ENCODE measurements at regions not wholly inside any gene's neighbourhood (a gene's known extent, or its start where the extent isn't known, plus 50 kb on each side); places are given as distances from the start of the nearest gene placed in this dataset.

GRCh38 chr14:98510392-98510791 lies 761.6 kb downstream of the BCL11B start:
- H3K9ac ChIP-seq (ENCODE audit: low read depth in 1 of 2, low read length in 2 of 2): no peak overlapping the region
- H3K9me3 ChIP-seq (ENCODE audit: control insufficient read depth in 2 of 2, low read length in 2 of 2): no peaks in the 10 kb centered on the region
- no peak overlapping the region for H3K4me3 ChIP-seq (ENCODE audit: low read length in 2 of 2)
- H3K4me1 ChIP-seq (ENCODE audit: control insufficient read depth in 2 of 2, insufficient read depth in 2 of 2, low read length in 2 of 2): no peaks in the 10 kb centered on the region
- H3K27ac ChIP-seq (ENCODE audit: low read depth in 2 of 2, low read length in 2 of 2): no peak overlapping the region
- H3K36me3 ChIP-seq (ENCODE audit: control insufficient read depth in 2 of 2, insufficient read depth in 2 of 2, low read length in 2 of 2): no peaks in the 10 kb centered on the region
- H3K27me3 ChIP-seq (ENCODE audit: control insufficient read depth in 2 of 2, insufficient read depth in 2 of 2, low read length in 2 of 2): no peaks in the 10 kb centered on the region

GRCh38 chr14:98512501-98513251 lies 759.3 kb downstream of the BCL11B start:
- H3K27ac ChIP-seq (ENCODE audit: low read depth in 2 of 2, low read length in 2 of 2): no peak overlapping the region
- H3K9me3 ChIP-seq (ENCODE audit: control insufficient read depth in 2 of 2, low read length in 2 of 2): no peaks in the 10 kb centered on the region
- no peak overlapping the region for H3K4me3 ChIP-seq (ENCODE audit: low read length in 2 of 2)
- H3K36me3 ChIP-seq (ENCODE audit: control insufficient read depth in 2 of 2, insufficient read depth in 2 of 2, low read length in 2 of 2): no peaks in the 10 kb centered on the region
- H3K4me1 ChIP-seq (ENCODE audit: control insufficient read depth in 2 of 2, insufficient read depth in 2 of 2, low read length in 2 of 2): no peaks in the 10 kb centered on the region
- no peak overlapping the region for H3K9ac ChIP-seq (ENCODE audit: low read depth in 1 of 2, low read length in 2 of 2)
- no peaks in the 10 kb centered on the region for H3K27me3 ChIP-seq (ENCODE audit: control insufficient read depth in 2 of 2, insufficient read depth in 2 of 2, low read length in 2 of 2)

- Histone ChIP-seq H3K27ac (ENCODE audit: low read depth in 2 of 2, low read length in 2 of 2) (no peak overlapping the region), H3K27me3 (ENCODE audit: control insufficient read depth in 2 of 2, insufficient read depth in 2 of 2, low read length in 2 of 2) (no peaks in the 10 kb centered on the region), H3K4me3 (ENCODE audit: low read length in 2 of 2) (no peak overlapping the region), H3K9me3 (ENCODE audit: control insufficient read depth in 2 of 2, low read length in 2 of 2) (no peaks in the 10 kb centered on the region), H3K4me1 (ENCODE audit: control insufficient read depth in 2 of 2, insufficient read depth in 2 of 2, low read length in 2 of 2) (no peaks in the 10 kb centered on the region), H3K9ac (ENCODE audit: low read depth in 1 of 2, low read length in 2 of 2) (no peak overlapping the region), H3K36me3 (ENCODE audit: control insufficient read depth in 2 of 2, insufficient read depth in 2 of 2, low read length in 2 of 2) (no peaks in the 10 kb centered on the region)
Measured at GRCh38 chr14:98513558-98513957, 758.4 kb downstream of the BCL11B start.

- no peak overlapping the region for H3K4me3 ChIP-seq (ENCODE audit: low read length in 2 of 2)
- no peak overlapping the region for H3K9ac ChIP-seq (ENCODE audit: low read depth in 1 of 2, low read length in 2 of 2)
- H3K4me1 ChIP-seq (ENCODE audit: control insufficient read depth in 2 of 2, insufficient read depth in 2 of 2, low read length in 2 of 2): no peaks in the 10 kb centered on the region
- no peaks in the 10 kb centered on the region for H3K27me3 ChIP-seq (ENCODE audit: control insufficient read depth in 2 of 2, insufficient read depth in 2 of 2, low read length in 2 of 2)
- no peaks in the 10 kb centered on the region for H3K9me3 ChIP-seq (ENCODE audit: control insufficient read depth in 2 of 2, low read length in 2 of 2)
- H3K36me3 ChIP-seq (ENCODE audit: control insufficient read depth in 2 of 2, insufficient read depth in 2 of 2, low read length in 2 of 2): no peaks in the 10 kb centered on the region
- H3K27ac ChIP-seq (ENCODE audit: low read depth in 2 of 2, low read length in 2 of 2): no peak overlapping the region
Measured at GRCh38 chr14:98514016-98514415, 758.0 kb downstream of the BCL11B start.

GRCh38 chr14:98536256-98536655 lies 735.7 kb downstream of the BCL11B start:
- H3K4me3 ChIP-seq (ENCODE audit: low read length in 2 of 2): no peak overlapping the region
- H3K4me1 ChIP-seq (ENCODE audit: control insufficient read depth in 2 of 2, insufficient read depth in 2 of 2, low read length in 2 of 2): no peaks in the 10 kb centered on the region
- no peak overlapping the region for H3K27ac ChIP-seq (ENCODE audit: low read depth in 2 of 2, low read length in 2 of 2)
- H3K27me3 ChIP-seq (ENCODE audit: control insufficient read depth in 2 of 2, insufficient read depth in 2 of 2, low read length in 2 of 2): no peaks in the 10 kb centered on the region
- no peaks in the 10 kb centered on the region for H3K36me3 ChIP-seq (ENCODE audit: control insufficient read depth in 2 of 2, insufficient read depth in 2 of 2, low read length in 2 of 2)
- H3K9ac ChIP-seq (ENCODE audit: low read depth in 1 of 2, low read length in 2 of 2): no peak overlapping the region
- H3K9me3 ChIP-seq (ENCODE audit: control insufficient read depth in 2 of 2, low read length in 2 of 2): no peaks in the 10 kb centered on the region

- H3K9ac ChIP-seq (ENCODE audit: low read depth in 1 of 2, low read length in 2 of 2): no peak overlapping the region
- no peaks in the 10 kb centered on the region for H3K4me1 ChIP-seq (ENCODE audit: control insufficient read depth in 2 of 2, insufficient read depth in 2 of 2, low read length in 2 of 2)
- no peaks in the 10 kb centered on the region for H3K27me3 ChIP-seq (ENCODE audit: control insufficient read depth in 2 of 2, insufficient read depth in 2 of 2, low read length in 2 of 2)
- no peak overlapping the region for H3K4me3 ChIP-seq (ENCODE audit: low read length in 2 of 2)
- H3K9me3 ChIP-seq (ENCODE audit: control insufficient read depth in 2 of 2, low read length in 2 of 2): no peaks in the 10 kb centered on the region
- no peaks in the 10 kb centered on the region for H3K36me3 ChIP-seq (ENCODE audit: control insufficient read depth in 2 of 2, insufficient read depth in 2 of 2, low read length in 2 of 2)
- H3K27ac ChIP-seq (ENCODE audit: low read depth in 2 of 2, low read length in 2 of 2): no peak overlapping the region
Measured at GRCh38 chr14:98542316-98542715, 729.7 kb downstream of the BCL11B start.

- Histone ChIP-seq H3K27ac (ENCODE audit: low read depth in 2 of 2, low read length in 2 of 2) (no peak overlapping the region), H3K9ac (ENCODE audit: low read depth in 1 of 2, low read length in 2 of 2) (no peak overlapping the region), H3K4me1 (ENCODE audit: control insufficient read depth in 2 of 2, insufficient read depth in 2 of 2, low read length in 2 of 2) (no peaks in the 10 kb centered on the region), H3K27me3 (ENCODE audit: control insufficient read depth in 2 of 2, insufficient read depth in 2 of 2, low read length in 2 of 2) (no peaks in the 10 kb centered on the region), H3K4me3 (ENCODE audit: low read length in 2 of 2) (no peak overlapping the region), H3K36me3 (ENCODE audit: control insufficient read depth in 2 of 2, insufficient read depth in 2 of 2, low read length in 2 of 2) (no peaks in the 10 kb centered on the region), H3K9me3 (ENCODE audit: control insufficient read depth in 2 of 2, low read length in 2 of 2) (no peaks in the 10 kb centered on the region)
Measured at GRCh38 chr14:98543074-98543473, 728.9 kb downstream of the BCL11B start.

GRCh38 chr14:98544174-98544573 lies 727.8 kb downstream of the BCL11B start:
- Histone ChIP-seq H3K9me3 (ENCODE audit: control insufficient read depth in 2 of 2, low read length in 2 of 2) (no peaks in the 10 kb centered on the region), H3K27me3 (ENCODE audit: control insufficient read depth in 2 of 2, insufficient read depth in 2 of 2, low read length in 2 of 2) (no peaks in the 10 kb centered on the region), H3K4me3 (ENCODE audit: low read length in 2 of 2) (no peak overlapping the region), H3K4me1 (ENCODE audit: control insufficient read depth in 2 of 2, insufficient read depth in 2 of 2, low read length in 2 of 2) (no peaks in the 10 kb centered on the region), H3K36me3 (ENCODE audit: control insufficient read depth in 2 of 2, insufficient read depth in 2 of 2, low read length in 2 of 2) (no peaks in the 10 kb centered on the region), H3K9ac (ENCODE audit: low read depth in 1 of 2, low read length in 2 of 2) (no peak overlapping the region), H3K27ac (ENCODE audit: low read depth in 2 of 2, low read length in 2 of 2) (no peak overlapping the region)

- Histone ChIP-seq H3K27ac (ENCODE audit: low read depth in 2 of 2, low read length in 2 of 2) (no peak overlapping the region), H3K4me1 (ENCODE audit: control insufficient read depth in 2 of 2, insufficient read depth in 2 of 2, low read length in 2 of 2) (no peaks in the 10 kb centered on the region), H3K36me3 (ENCODE audit: control insufficient read depth in 2 of 2, insufficient read depth in 2 of 2, low read length in 2 of 2) (no peaks in the 10 kb centered on the region), H3K9me3 (ENCODE audit: control insufficient read depth in 2 of 2, low read length in 2 of 2) (no peaks in the 10 kb centered on the region), H3K27me3 (ENCODE audit: control insufficient read depth in 2 of 2, insufficient read depth in 2 of 2, low read length in 2 of 2) (no peaks in the 10 kb centered on the region), H3K9ac (ENCODE audit: low read depth in 1 of 2, low read length in 2 of 2) (no peak overlapping the region), H3K4me3 (ENCODE audit: low read length in 2 of 2) (no peak overlapping the region)
Measured at GRCh38 chr14:98545181-98545580, 726.8 kb downstream of the BCL11B start.

- Histone ChIP-seq H3K4me3 (ENCODE audit: low read length in 2 of 2) (no peak overlapping the region), H3K27ac (ENCODE audit: low read depth in 2 of 2, low read length in 2 of 2) (no peak overlapping the region), H3K36me3 (ENCODE audit: control insufficient read depth in 2 of 2, insufficient read depth in 2 of 2, low read length in 2 of 2) (no peaks in the 10 kb centered on the region), H3K27me3 (ENCODE audit: control insufficient read depth in 2 of 2, insufficient read depth in 2 of 2, low read length in 2 of 2) (no peaks in the 10 kb centered on the region), H3K9ac (ENCODE audit: low read depth in 1 of 2, low read length in 2 of 2) (no peak overlapping the region), H3K4me1 (ENCODE audit: control insufficient read depth in 2 of 2, insufficient read depth in 2 of 2, low read length in 2 of 2) (no peaks in the 10 kb centered on the region), H3K9me3 (ENCODE audit: control insufficient read depth in 2 of 2, low read length in 2 of 2) (no peaks in the 10 kb centered on the region)
Measured at GRCh38 chr14:98548071-98548686, 723.8 kb downstream of the BCL11B start.

Data from mucosa of rectum (tissue), 2 donors.